IPS-11a (cell line): ENCODE measurements at regions not wholly inside any gene's neighbourhood (a gene's known extent, or its start where the extent isn't known, plus 50 kb on each side); places are given as distances from the start of the nearest gene placed in this dataset.

Experiments used
- H3K4me3 ChIP-seq: one replicate; pipeline ENCODE4 v1.5.1; 2013; ENCODE audit warnings: low read depth, low read length, control low read depth

- H3K4me3 ChIP-seq, result no peak overlapping the region
Observed at GRCh38 chr16:85162478-85163277, 50.4 kb upstream of the CIBAR2 start.

GRCh38 chr16:85163278-85164112 lies 51.2 kb upstream of the CIBAR2 start:
- no peak overlapping the region for H3K4me3 ChIP-seq

GRCh38 chr16:85164431-85164830 lies 52.2 kb upstream of the CIBAR2 start:
- H3K4me3 ChIP-seq, result no peak overlapping the region

- H3K4me3 ChIP-seq, result no peak overlapping the region
Observed at GRCh38 chr16:85164838-85165516, 52.7 kb upstream of the CIBAR2 start.

- no peak overlapping the region for H3K4me3 ChIP-seq
Observed at GRCh38 chr16:85165781-85166180, 53.5 kb upstream of the CIBAR2 start.

- no peak overlapping the region for H3K4me3 ChIP-seq
Observed at GRCh38 chr16:85166281-85166680, 54.0 kb upstream of the CIBAR2 start.

- H3K4me3 ChIP-seq, result no peak overlapping the region
Observed at GRCh38 chr16:85166699-85167588, 54.7 kb upstream of the CIBAR2 start.

- H3K4me3 ChIP-seq, result peak overlapping the region; percentile 30
Observed at GRCh38 chr16:85167589-85168537, 55.6 kb upstream of the CIBAR2 start.

GRCh38 chr16:85168732-85169256 lies 56.5 kb upstream of the CIBAR2 start:
- H3K4me3 ChIP-seq, result peak overlapping the region; percentile 30

- peak overlapping the region; percentile 24 for H3K4me3 ChIP-seq
Observed at GRCh38 chr16:85169333-85170065, 57.2 kb upstream of the CIBAR2 start.

- peak overlapping the region; percentile 24 for H3K4me3 ChIP-seq
Observed at GRCh38 chr16:85170066-85170491, 57.8 kb upstream of the CIBAR2 start.

- no peak overlapping the region for H3K4me3 ChIP-seq
Observed at GRCh38 chr16:85170590-85171003, 58.3 kb upstream of the CIBAR2 start.

GRCh38 chr16:85171004-85171758 lies 58.9 kb upstream of the CIBAR2 start:
- H3K4me3 ChIP-seq, result no peak overlapping the region

- H3K4me3 ChIP-seq, result peak overlapping the region; percentile 17
Observed at GRCh38 chr16:85171759-85172454, 59.6 kb upstream of the CIBAR2 start.

GRCh38 chr16:85172455-85173145 lies 60.3 kb upstream of the CIBAR2 start:
- no peak overlapping the region for H3K4me3 ChIP-seq

GRCh38 chr16:85173146-85173980 lies 61.1 kb upstream of the CIBAR2 start:
- no peak overlapping the region for H3K4me3 ChIP-seq
